Epithelial cell of esophagus (primary cell): ENCODE measurements at regions not wholly inside any gene's neighbourhood (a gene's known extent, or its start where the extent isn't known, plus 50 kb on each side); places are given as distances from the start of the nearest gene placed in this dataset.

Experiments
- DNase-seq: peaks from one replicate; pipeline ENCODE4 v3.0.0; 2010; ENCODE audit warnings: low read depth
- H3K4me3 ChIP-seq: 2 replicates; pipeline ENCODE4 v1.5.1; 2011; ENCODE audit warnings: mild to moderate bottlenecking, low read length, control low read depth
- CTCF ChIP-seq: IDR thresholded peaks from 2 replicates; pipeline ENCODE4 v1.5.1; 2011; ENCODE audit warnings: low read depth, mild to moderate bottlenecking, low read length, control low read depth, inconsistent platforms; ENCODE audit not compliant: insufficient read depth; ENCODE audit errors: missing control alignments

GRCh38 chrX:42725196-42725595 is 52.8 kb downstream of the PPP1R2C start:
- TF ChIP-seq CTCF: no peak
- H3K4me3 ChIP-seq: no peak overlapping the region
- no peak for DNase-seq

GRCh38 chrX:42720209-42720608 is 57.8 kb downstream of the PPP1R2C start:
- no peak for TF ChIP-seq CTCF
- H3K4me3 ChIP-seq: no peak overlapping the region
- no peak for DNase-seq

- no peak overlapping the region for H3K4me3 ChIP-seq
- no peak for TF ChIP-seq CTCF
- no peak for DNase-seq
These were observed 62.2 kb downstream of the PPP1R2C start for GRCh38 chrX:42715701-42716262.

GRCh38 chrX:42714981-42715700 is 62.8 kb downstream of the PPP1R2C start:
- no peak overlapping the region for H3K4me3 ChIP-seq
- peak; percentile 66 for DNase-seq
- TF ChIP-seq CTCF: peak; percentile 76

- no peak for TF ChIP-seq CTCF
- DNase-seq: no peak
- H3K4me3 ChIP-seq: no peak overlapping the region
These were observed 67.5 kb downstream of the PPP1R2C start for GRCh38 chrX:42710452-42710851.

GRCh38 chrX:42708222-42708621 is 69.7 kb downstream of the PPP1R2C start:
- TF ChIP-seq CTCF: no peak
- no peak overlapping the region for H3K4me3 ChIP-seq
- no peak for DNase-seq

- H3K4me3 ChIP-seq: no peak overlapping the region
- TF ChIP-seq CTCF: no peak
- DNase-seq: no peak
These were observed 70.2 kb downstream of the PPP1R2C start for GRCh38 chrX:42707742-42708141.
